Stimulated activated CD4-positive, alpha-beta T cell treated with anti-CD3 and anti-CD28 coated beads, Interleukin-1b, Interleukin-23, amount 100 ng/mL, for 1 hour (primary cell): ENCODE measurements at regions not wholly inside any gene's neighbourhood (a gene's known extent, or its start where the extent isn't known, plus 50 kb on each side); places are given as distances from the start of the nearest gene placed in this dataset.
A peak's percentile ranks its signal among the peaks of the same experiment; 100 is the strongest.
"Not testable (repeated sequence)": the region's sequence is repeated elsewhere in the genome, so short reads cannot be mapped to it uniquely, and the experiment has no call there.

ENCODE experiments used
- DNase-seq, 2 donors: peaks; one replicate each; pipeline ENCODE4 v3.0.0-alpha.2; 2020; ENCODE audit warnings: low read depth in 2 of 2

DNA sequence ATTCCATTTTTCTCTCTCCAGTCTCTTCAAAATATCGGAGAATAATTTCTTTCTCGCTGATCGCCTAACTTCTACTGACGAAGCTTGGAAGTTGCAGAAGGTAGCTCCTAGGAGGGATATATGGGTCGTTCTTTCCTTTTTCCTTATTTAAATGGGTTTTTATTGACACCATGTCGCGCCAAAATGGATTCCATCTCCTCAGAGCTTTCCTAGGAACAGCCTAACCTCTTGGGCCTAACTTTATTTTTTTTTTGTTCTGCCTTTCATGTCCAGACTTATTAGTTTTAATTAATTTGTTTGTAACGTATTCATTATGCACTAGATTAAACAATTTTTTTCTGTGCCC is 92.0 kb upstream of the XIST start:
- no peak for DNase-seq

DNA sequence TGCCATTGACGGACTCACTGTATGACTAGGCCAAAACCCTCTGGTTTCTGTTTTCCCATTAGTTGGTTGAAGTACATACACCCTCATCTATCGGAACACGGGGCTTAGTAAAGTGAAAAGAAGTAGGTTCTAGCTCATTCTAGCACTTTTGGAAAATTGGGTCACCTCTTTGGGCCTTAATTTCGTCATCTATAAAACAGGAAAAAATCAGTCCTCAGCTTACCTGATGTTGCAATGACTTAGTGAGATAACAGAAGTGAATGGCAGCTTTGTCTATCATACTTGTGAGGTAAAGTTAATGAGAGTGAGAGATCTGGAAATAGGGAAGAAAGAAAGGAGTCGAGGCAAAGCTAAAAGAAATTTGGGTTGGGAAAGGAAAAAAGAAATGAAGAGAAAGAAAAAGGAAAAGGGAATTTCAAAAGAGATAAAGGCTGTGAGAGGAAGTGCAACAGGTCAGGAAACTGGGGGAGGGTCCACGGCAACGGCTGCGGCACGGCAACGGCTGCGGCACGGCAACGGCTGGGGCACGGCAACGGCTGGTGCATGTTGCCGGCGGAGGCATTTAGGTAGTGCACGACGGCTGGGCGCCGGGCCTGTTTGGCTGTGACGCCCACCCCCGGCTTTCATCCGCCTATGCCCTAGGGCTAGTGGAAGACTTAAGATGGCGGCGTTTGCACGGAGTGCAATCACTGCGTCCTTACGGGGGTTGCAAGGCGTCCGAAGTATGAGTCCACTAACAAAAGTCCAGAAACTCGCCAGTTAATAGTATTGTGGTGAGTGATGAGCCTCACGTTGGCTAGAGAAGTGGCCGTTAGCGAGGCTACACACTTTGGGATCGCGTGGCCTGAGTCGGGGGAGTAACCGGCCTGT is 91.4 kb upstream of the XIST start:
- peak; percentile 41 to 60 for DNase-seq

DNA sequence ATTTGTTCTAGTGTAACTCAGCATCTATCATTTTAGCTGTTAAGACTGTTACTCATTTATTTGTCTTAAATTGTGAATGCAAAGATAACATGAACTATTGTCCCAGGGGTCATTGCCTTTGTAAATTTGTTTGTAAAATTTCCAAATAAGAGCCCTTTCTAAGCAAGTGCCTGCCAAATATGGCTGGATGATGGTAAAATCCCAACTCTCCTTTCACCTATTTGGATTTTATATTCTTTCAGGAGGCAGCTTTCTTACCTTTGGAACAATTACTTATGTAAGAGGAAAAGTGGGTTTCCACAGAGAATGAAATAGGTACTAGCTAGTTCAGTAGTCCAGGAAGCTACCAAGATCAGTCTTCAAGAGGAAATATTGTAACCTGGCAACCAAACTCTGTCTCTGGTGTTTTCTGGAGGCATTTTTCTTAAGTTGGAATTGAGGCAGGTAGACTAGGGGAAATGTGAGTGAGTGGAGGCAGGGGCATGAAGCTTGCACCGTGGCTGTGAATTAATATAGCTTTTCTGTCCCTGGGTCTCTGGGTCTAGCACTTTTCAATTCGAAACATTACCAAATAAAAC is 88.5 kb upstream of the XIST start:
- DNase-seq, result no peak

DNA sequence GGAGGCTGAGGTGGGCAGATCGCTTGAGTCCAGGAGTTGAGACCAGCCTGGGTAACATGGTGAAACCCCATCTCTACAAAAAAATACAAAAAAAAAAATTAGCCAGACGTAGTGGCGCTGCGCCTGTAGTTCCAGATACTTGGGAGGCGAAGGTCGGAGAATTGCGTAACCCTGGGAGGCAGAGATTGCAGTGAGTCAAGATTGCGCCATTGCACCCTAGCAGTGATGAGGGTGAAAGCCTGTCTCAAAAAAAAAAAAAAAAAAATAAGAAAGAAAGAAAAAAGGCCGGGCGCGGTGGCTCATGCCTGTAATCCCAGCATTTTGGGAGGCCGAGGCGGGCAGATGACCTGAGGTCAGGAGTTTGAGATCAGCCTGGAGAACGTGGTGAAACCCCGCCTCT is 85.3 kb upstream of the XIST start:
- DNase-seq, result not testable (repeated sequence)

DNA sequence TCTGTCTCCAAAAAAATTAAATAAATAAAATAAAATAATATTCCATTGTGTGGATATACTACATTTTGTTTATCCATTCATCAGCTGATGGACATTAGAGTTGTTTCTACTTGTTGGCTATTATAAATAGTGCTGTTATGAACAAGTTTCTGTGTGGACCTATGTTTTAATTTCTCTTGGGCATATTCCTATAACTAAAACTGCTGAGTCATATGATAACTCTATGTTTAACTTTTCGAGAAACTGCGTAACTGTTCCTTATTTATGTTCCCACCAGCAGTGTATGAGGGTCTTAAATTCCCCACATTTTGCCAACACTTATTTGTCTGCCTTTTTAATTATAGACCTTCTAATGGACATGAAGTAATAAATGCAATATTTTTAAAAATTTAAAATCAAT is 80.0 kb upstream of the XIST start:
- no peak for DNase-seq

DNA sequence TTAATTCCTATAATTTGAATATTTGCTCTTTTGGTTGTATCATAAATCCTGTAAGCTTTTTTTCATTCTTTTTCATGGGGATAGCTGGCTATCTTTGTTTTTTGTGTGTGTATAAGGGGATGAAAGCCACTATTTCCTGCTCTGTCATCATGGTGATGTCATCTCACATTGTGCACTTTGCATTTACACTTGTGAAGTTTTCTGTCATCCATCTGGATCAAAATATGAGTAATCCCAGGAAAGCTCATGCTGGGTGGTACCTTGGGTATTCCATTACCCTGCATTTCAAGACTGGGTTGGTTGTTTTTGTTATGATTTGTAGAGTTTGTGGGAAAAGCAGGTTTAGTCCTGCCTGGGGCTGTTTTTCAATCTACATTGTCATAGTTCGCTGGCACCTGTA is 77.8 kb upstream of the XIST start:
- DNase-seq, result no peak

DNA sequence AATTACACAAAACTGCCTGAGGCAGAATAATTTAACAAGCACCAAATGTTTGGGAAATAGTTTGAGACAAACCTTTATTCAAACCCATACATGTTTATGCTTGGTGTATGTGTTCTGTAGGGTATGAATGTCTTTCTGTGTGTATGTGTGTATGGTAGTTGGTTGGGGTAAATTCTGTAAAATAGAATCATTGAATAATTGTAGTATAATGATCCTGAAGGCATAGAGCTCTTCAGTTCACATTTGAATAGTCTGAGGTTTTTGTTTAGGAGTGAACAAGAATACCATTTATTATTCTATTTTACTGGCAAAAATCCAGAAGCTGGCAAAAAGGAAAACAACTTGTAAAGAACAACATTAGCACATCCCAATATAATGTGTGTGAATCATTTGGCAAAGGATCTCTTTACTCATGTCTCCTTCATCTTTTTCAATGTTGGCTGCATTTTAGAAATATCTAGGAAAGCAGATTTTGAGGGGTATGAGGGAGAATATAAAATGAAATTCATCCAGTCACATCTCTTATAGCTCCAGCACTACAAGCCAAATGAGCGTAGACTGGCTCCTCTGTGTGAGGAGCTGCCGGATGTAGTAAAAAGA is 70.4 kb upstream of the XIST start:
- DNase-seq, result no peak

DNA sequence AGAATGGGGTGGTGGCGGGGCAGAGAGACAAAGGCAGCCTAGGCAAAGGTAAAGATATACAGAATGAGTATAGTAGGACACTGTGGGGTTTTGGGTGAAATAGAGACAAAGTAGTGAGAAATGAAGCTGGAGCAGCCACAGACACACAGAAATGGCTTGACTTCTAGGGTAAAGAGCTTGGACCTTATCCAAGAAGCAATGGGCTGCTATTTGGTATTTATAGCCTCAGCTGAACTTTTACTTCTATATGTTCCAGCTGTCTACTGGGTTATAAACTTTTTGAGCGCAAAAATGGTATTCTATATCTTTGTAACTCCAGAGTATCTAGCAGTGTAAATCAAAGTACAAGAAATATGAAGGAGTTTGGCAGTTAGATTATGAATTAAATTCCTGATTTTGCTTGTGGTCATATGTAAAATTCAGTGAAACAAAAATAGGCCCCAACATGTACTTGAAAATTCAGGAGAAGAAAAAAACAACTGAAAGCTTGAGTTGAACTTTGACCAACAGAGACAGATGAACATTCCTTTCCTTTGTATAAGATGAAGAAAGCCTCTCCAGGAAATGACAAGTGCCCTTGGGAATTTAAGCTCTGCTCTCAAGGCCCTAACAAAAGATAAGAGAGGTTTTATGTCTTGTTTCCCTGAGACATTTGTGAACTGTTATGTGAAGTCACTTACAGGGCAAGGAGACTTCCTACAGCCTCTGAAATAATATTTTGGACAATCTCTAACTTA is 64.6 kb upstream of the XIST start:
- no peak for DNase-seq

DNA sequence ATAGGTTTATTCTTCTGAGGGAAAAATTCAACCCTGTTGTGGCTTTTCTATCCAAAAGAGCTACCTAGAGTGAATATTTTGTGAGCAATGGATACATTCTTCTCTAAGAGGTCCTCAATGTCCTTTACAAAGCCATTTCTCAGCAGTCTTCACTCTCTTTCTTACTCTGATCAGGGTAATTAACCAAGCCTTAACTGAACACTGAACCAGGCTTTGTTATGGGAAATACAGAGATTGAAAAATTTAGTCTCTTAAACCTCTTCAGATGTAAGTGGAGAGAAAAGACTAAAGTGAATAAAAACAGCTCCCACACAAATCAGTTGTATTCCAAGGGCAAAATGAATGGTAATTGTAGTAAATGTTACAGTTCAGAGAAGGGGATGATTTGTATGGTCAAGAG is 64.0 kb upstream of the XIST start:
- DNase-seq, result no peak

DNA sequence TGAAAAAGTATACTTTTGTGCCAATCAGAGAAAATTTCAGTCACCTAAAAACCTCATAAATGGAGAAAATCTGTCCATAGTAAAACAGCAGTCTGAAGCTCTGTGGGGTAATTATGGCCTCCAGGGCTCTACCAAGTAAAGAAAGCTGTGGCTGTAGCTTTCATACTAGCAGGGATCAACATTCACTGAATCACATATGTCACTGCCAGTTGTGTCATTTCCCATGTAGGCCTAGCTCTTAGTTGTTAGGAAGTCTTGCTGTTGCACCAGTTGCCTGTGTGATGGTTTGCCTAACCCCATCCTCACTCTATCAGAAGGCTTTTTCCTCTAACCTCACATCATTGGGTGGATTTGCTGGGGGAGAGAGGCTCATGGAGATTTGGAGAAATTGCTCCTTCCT is 62.3 kb upstream of the XIST start:
- not testable (repeated sequence) for DNase-seq

DNA sequence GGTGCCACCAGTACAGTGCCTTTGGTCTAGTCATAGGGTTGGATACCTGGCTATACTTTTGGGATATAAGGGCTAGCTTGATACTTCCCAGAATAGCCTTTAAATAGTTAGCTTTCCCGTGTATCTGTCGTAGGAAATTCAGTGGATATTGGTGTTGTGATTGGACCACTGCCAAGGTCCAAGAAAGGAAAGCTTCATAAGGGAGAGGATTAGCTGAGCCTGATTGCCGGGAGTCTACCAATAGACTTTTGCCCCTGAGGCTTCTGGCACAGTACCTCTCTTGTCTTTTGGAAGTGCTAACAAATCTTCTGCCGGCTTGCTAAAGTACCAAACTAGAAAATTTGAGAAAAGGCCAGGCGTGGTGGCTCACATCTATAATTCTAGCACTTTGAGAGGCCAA is 61.1 kb upstream of the XIST start:
- DNase-seq, result no peak

DNA sequence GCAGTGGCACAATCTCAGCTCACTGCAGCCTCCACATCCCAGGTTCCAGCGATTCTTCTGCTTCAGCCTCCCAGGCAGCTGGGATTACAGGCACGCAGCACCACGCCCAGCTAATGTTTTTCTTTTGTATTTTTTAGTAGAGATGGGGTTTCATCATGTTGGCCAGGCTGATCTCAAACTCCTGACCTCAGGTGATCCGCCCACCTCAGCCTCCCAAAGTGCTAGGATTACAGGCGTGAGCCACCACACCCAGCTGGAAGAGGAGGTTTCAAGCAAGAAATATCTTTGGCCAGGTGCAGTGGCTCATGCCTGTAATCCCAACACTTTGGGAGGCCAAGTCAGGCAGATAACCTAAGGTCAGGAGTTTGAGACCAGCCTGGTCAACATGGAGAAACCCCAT is 59.4 kb upstream of the XIST start:
- not testable (repeated sequence) for DNase-seq

DNA sequence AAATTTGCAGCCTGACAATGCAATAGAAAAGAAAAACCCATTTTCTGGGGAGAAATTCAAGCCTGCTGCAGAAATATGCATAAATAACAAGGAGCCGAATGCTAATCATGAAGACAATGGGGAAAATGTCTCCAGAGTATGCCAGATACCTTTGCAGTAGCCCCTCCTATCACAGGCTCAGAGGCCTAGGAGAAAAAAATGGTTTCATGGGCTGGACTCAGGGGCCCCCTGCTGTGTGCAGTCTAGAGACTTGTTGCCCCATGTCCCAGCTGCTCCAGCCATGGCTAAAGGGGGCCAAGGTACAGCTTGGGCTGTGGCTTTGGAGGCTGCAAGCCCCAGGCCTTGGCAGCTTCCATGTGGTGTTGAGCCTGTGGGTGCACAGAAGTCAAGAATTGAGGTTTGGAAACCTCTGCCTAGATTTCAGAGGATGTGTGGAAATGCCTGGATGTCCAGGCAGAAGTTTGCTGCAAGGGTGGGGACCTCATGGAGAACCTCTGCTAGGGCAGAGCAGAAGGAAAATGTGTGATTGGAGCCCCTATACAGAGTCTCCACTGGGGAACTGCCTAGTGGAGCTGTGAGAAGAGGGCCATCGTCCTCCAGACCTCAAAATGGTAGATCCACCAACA is 53.3 kb upstream of the XIST start:
- DNase-seq, result not testable (repeated sequence)

DNA sequence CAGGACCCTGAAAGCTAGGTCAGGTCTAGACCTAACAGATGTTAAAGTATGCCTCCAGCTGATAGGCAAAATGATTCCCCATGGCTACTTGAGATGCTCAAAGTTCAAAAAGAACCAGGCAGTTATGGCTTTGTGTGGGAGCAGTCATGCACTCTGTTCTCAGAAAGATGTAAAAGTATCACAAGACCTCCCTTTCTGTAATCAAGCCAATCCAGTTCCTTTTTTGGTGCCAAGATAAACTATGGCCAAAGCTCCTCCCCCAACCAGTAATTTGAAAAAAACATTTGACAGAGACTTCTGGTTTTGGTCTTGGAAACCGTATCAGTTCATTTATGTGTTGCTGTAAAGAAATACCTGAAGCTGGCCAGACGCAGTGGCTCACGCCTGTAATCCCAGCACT is 51.4 kb upstream of the XIST start:
- DNase-seq, result no peak
